Activated CD8-positive, alpha-beta memory T cell treated with anti-CD3 and anti-CD28 coated beads for 4 hours (primary cell): ENCODE measurements at regions not wholly inside any gene's neighbourhood (a gene's known extent, or its start where the extent isn't known, plus 50 kb on each side); places are given as distances from the start of the nearest gene placed in this dataset.
"Not testable (repeated sequence)": the region's sequence is repeated elsewhere in the genome, so short reads cannot be mapped to it uniquely, and the experiment has no call there.

Experiments used
- DNase-seq, 2 donors: peaks; one replicate each; pipeline ENCODE4 v3.0.0-alpha.2; 2020; ENCODE audit warnings: low read depth in 2 of 2

DNA sequence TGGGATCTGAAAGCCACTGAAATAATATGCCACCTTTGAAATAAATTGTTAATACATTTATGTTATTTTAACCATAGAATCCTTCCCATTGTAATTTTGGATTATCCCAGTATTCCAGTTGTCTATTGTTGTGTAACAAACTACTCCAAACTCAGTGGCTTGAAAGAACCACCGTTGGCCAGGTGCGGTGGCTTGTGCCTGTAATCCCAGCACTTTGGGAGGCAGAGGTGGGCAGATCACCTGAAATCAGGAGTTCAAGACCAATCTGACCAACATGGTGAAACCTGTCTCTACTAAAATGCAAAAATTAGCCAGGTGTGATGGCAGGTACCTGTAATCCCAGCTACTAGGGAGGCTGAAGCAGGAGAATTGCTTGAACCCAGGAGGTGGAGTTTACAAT lies 217.6 kb downstream of the IRX2 start:
- DNase-seq, result not testable (repeated sequence)

GRCh38 chr5:2532809-2533208 lies 218.7 kb downstream of the IRX2 start:
- DNase-seq, result no peak

GRCh38 chr5:2531318-2531717 lies 220.2 kb downstream of the IRX2 start:
- DNase-seq, result no peak

GRCh38 chr5:2530609-2531008 lies 220.9 kb downstream of the IRX2 start:
- DNase-seq, result no peak

DNA sequence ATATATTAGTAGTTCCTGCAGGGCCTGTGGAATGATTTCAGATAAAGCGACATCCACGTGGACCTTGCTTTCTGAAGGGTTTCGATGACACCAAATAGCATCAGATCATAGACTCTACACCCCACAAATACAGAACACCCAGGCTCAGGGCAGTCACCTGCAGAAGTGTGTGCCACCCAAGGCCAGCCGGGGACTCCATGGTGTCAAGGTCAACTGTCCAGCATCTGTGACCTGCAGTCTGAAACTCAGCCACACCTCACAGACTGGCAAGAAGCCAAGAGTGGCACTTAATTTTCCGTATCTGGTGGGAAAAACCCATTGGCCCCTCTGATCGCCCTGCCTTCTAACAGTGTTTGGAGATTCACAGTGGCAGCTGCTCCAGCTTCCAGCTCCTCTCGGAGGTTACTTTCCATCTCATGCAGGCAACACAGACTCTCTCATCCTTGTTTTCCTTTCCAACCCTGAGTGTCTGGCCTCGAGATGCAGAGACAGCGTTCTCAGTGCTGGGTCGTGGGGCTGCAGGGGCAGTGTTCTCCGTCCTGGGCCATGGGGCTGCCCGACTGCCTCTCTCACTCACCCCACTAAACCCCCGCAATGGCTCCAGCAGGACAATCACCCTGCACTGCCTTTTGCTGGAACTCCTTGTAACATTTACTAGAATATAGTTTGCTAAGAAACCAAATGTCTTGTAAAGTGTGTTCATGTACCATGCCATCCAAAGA lies 221.9 kb downstream of the IRX2 start:
- DNase-seq, result no peak

- no peak for DNase-seq
These were observed 226.1 kb downstream of the IRX2 start for GRCh38 chr5:2525351-2525750.

DNA sequence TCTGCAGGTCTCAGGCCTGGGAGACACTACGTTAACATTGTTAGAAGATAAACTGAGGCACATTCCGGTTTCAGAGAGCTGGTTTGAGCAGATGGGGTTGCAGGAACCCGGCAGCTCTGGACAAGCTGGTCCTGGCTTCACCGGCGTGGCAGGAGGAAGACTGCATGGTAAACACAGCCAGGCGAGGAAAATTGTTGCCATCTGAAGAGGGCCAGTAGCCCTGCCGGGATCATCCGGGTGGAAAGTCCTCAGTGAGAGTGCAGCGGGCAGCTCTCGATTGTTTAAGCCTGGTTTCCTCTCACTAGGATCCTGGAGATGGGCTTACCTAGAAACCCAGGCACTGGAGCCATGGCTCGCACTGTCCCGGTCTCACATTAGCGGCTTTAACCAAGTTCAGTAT lies 226.9 kb downstream of the IRX2 start:
- no peak for DNase-seq

GRCh38 chr5:2523180-2523579 lies 228.3 kb downstream of the IRX2 start:
- no peak for DNase-seq

DNA sequence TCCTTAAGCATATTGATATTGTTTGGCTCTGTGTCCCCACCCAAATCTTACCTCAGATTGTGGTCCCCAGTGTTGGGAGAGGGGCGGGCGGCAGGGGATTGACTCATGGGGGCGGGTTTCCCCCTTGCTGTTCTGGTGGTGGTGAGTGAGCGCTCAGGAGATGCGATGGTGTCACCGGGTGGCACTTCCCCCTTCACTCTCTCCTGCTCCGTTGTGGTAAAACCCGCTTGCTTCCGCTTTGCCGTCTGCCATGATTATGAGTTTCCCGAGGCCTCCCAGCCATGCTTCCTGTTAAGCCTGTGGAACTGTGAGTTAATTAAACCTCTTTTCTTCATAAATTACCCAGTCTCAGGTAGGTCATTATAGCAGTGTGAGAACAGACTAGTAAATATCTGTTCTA lies 229.1 kb downstream of the IRX2 start:
- DNase-seq, result no peak

GRCh38 chr5:2519153-2519552 lies 232.3 kb downstream of the IRX2 start:
- DNase-seq, result no peak

GRCh38 chr5:2517451-2517850 lies 234.0 kb downstream of the IRX2 start:
- DNase-seq, result no peak

GRCh38 chr5:2515180-2515764 lies 236.2 kb downstream of the IRX2 start:
- no peak for DNase-seq

GRCh38 chr5:2514484-2514883 lies 237.0 kb downstream of the IRX2 start:
- no peak for DNase-seq

DNA sequence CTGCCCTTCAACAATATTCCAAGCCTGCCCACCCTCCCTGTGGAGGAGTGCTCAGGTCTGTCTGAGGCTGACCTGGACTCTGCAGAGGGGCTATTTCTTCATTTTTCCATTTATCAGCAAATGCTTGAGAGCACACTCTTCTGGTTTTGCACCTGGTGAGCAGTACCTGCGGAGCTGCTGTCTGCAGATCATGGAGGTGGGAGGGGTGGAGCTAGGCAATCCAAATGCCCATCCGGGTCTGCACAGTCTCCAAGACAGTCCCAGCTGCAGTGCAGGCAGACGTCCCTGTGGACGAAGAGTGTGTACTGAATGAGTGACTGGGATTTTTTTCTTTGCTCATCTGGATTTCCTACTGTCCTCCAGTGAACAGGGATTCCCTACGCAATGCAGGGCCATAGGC lies 239.8 kb downstream of the IRX2 start:
- no peak for DNase-seq

- DNase-seq, result no peak
These were observed 240.4 kb downstream of the IRX2 start for GRCh38 chr5:2511126-2511525.

DNA sequence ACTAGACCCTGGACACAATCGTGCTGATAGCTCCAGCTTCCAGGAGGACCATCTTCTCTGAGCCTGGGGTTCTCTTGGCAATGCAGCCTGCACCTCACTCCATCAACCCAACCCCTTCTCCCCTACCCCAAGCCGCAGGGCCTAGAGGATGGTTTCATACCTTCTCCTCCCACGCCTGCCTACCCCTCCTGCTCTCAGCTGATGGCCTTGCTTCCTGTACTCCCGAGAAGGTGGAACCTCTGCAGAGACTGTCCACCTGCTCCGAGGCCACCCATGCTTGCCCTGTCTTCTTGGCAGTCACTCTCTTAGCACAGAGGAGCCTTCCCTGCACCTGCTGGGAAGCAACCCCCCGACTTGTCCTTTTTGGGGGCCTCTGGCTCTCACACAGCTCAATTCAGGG lies 241.9 kb downstream of the IRX2 start:
- DNase-seq, result no peak

- DNase-seq, result no peak
These were observed 243.0 kb downstream of the IRX2 start for GRCh38 chr5:2508514-2508913.

DNA sequence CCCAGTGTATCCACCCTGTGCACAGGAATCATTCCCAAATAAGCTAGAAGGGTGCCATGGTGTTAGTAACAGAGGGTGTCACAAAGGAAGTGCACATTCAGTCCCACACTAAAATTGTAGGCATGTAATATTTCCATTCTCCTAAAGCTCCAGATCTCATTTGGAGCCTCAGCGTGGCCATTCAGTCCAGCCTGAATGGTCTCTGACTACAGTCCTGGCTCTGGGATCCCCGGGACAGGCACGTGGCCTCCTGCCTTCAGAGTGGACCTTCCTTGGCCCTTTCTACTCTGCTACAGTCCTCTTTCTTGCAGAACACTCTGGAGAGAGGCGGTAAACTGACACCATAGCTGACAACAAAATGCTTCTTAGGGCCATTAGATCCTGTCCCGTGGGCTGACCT lies 243.9 kb downstream of the IRX2 start:
- DNase-seq, result no peak

- DNase-seq, result no peak
These were observed 244.9 kb downstream of the IRX2 start for GRCh38 chr5:2506603-2507002.

DNA sequence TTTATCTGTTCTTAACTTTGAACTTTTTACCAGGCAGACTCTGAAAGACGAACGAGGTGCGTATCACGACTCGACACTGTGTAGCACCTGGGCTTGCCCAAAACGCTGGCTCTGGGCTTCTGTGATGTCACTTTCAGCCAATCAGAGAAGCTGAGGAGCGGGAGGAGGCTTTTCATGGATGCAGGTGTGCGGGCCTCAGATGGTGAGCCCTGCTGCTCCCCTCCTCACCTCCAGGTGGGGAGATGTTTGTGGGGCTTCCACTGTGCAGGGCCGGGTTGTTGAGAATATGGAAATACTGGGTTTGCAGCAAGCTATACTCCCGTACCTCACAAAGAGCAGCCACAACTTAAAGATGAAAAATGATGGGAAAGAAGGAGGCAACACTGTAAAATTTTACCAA lies 246.3 kb downstream of the IRX2 start:
- DNase-seq, result no peak

GRCh38 chr5:2502970-2503594 lies 248.4 kb downstream of the IRX2 start:
- no peak for DNase-seq

GRCh38 chr5:2499917-2500316 lies 251.6 kb downstream of the IRX2 start:
- DNase-seq, result no peak

DNA sequence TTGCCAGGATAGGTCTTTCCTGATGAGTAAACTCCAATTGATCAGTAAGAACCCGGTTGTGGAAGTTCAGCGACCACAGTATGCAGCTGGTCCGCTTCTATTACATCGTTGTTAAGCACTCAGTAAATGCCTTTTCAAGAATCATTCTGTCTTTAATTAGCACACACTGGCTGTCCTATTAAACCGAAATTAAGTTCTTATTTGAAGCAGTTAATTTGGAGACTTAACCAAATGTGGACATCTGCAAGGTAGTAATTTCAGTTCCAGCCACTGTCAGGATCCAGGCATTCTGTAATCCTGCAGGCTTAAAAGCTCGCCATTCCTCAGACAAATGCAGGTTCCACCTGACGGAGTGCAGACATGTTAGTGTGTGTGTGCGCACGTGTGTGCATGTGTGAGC lies 254.6 kb downstream of the IRX2 start:
- no peak for DNase-seq
